PFSK-1 (cell line): ENCODE measurements at regions not wholly inside any gene's neighbourhood (a gene's known extent, or its start where the extent isn't known, plus 50 kb on each side); places are given as distances from the start of the nearest gene placed in this dataset.

ENCODE experiments used
- FOXP2 ChIP-seq: optimal IDR thresholded peaks from 2 replicates; pipeline ENCODE3; 2011; ENCODE audit warnings: borderline replicate concordance, control low read depth, inconsistent platforms; ENCODE audit not compliant: insufficient read depth; ENCODE audit errors: extremely low read length, extremely low read depth
- POLR2AphosphoS5 ChIP-seq: IDR thresholded peaks from 2 replicates; pipeline ENCODE4 v1.6.1; 2012; ENCODE audit warnings: low read depth, mild to moderate bottlenecking, control low read depth, low read length, moderate library complexity
- REST ChIP-seq, 2 experiments: IDR thresholded peaks; 2 replicates each; pipeline versions ENCODE4 v1.6.1 to v1.8.0; 2011 to 2012; ENCODE audit warnings: low read depth in 2 of 2, low read length in 2 of 2, control low read depth in 1 of 2, inconsistent platforms in 1 of 2, mild to moderate bottlenecking in 1 of 2, moderate library complexity in 1 of 2; ENCODE audit not compliant: insufficient read depth in 1 of 2
- SIN3A ChIP-seq: IDR thresholded peaks from 2 replicates; pipeline ENCODE4 v1.6.1; 2012; ENCODE audit warnings: mild to moderate bottlenecking, low read length, moderate library complexity, borderline replicate concordance; ENCODE audit not compliant: insufficient read depth
- TAF1 ChIP-seq: IDR thresholded peaks from 2 replicates; pipeline ENCODE4 v1.6.1; 2012; ENCODE audit warnings: low read length, control low read depth, borderline replicate concordance; ENCODE audit not compliant: insufficient read depth

DNA sequence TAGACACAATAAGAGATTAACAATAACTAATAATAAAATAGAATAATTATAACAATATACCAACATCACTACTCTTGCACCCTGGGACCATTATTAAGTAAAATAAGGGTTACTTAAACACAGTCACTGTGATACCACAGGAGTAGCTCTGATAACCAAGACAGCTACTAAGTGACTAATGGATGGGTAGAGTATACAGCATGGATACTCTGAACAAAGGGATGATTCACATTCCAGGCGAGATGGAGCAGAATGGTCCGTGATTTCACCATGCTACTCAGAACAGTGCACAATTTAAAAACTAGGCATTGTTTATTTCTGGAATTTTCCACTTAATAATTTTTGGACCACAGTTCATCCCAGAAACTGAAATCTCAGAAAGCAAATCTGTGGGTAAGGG is 80.0 kb upstream of the FUT9 start:
- TF ChIP-seq TAF1 (no peak), SIN3A (no peak), FOXP2 (no peak), REST (IDR thresholded peaks at IDR 0.05; ENCODE audit: insufficient read depth in 1 of 2, low read depth in 2 of 2, low read length in 2 of 2) (no peak), POLR2AphosphoS5 (no peak)

DNA sequence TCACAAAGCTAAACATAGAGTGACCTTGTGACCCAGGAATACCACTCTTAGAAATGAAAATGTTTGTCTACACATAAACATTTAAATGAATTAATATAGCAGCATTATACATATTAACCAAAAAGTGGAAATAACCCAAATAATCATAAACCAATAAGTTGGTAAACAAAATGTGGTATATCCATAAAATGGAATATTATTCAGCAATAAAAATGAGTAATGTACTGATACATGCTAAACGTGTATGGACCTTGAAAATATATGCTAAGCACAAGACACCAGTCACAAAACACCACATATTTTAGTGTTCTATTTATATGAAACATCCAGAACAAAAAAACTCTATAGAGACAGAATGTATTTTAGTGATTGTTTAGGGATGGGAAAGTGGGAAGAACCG is 68.9 kb upstream of the FUT9 start:
- TF ChIP-seq SIN3A: no peak
- TF ChIP-seq TAF1: no peak
- TF ChIP-seq FOXP2: no peak
- TF ChIP-seq POLR2AphosphoS5: no peak
- no peak for TF ChIP-seq REST (IDR thresholded peaks at IDR 0.05; ENCODE audit: insufficient read depth in 1 of 2, low read depth in 2 of 2, low read length in 2 of 2)

DNA sequence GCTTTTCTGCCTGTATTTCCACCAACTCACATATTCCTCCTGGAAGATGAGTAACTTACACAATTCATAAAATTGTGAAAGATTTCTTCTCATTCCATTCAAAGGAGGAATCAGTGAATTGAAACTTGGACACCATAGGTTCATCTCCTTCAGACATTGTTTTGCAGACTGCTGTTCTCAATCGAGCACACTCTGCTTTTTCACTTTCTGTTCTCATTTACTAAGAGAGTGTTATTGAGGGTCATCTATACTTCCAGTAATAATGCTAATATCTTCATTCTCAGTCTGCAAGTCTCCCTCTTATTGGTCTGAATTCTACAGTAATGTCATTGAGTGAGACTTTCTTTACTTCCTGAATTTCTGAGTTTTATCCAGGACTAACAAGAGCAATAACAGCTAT is 67.5 kb upstream of the FUT9 start:
- no peak for TF ChIP-seq TAF1
- no peak for TF ChIP-seq REST (IDR thresholded peaks at IDR 0.05; ENCODE audit: insufficient read depth in 1 of 2, low read depth in 2 of 2, low read length in 2 of 2)
- no peak for TF ChIP-seq SIN3A
- no peak for TF ChIP-seq FOXP2
- TF ChIP-seq POLR2AphosphoS5: no peak

- no peak for TF ChIP-seq REST (IDR thresholded peaks at IDR 0.05; ENCODE audit: insufficient read depth in 1 of 2, low read depth in 2 of 2, low read length in 2 of 2)
- no peak for TF ChIP-seq FOXP2
- TF ChIP-seq SIN3A: no peak
- TF ChIP-seq TAF1: no peak
- no peak for TF ChIP-seq POLR2AphosphoS5
Measured at GRCh38 chr6:95949985-95950384, 65.8 kb upstream of the FUT9 start.

DNA sequence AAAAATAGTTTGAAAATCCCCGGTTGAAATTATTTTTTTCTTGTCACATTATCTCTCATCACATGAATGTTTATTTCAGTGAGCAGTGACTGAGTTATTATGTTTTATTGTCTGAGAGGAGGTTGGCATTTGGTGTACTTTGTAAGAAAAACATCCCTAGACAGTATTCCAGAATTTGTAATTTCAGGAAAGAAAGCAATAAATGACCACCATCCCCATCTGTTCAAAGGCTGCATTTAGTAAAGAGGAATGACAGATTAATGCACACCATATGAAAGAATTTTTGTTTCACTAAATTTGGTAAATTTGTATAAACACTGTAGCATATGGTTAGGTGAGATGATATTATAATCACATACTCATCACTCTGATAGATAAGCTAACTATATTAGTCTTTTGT is 57.1 kb upstream of the FUT9 start:
- no peak for TF ChIP-seq REST (IDR thresholded peaks at IDR 0.05; ENCODE audit: insufficient read depth in 1 of 2, low read depth in 2 of 2, low read length in 2 of 2)
- TF ChIP-seq TAF1: no peak
- TF ChIP-seq POLR2AphosphoS5: no peak
- no peak for TF ChIP-seq FOXP2
- TF ChIP-seq SIN3A: no peak
